LNCaP clone FGC (cell line): ENCODE measurements at regions not wholly inside any gene's neighbourhood (a gene's known extent, or its start where the extent isn't known, plus 50 kb on each side); places are given as distances from the start of the nearest gene placed in this dataset.

Experiments
- DNase-seq: peaks from one replicate; pipeline ENCODE4 v3.0.0-alpha.2; 2011; ENCODE audit warnings: low read depth
- H3K4me3 ChIP-seq: 2 replicates; pipeline ENCODE4 v1.5.1; 2011; ENCODE audit warnings: mild to moderate bottlenecking, low read depth, low read length, control low read depth
- CTCF ChIP-seq: IDR thresholded peaks from 2 replicates; pipeline ENCODE4 v1.5.1; 2012; ENCODE audit warnings: mild to moderate bottlenecking; ENCODE audit not compliant: control insufficient read depth, insufficient read depth; ENCODE audit errors: extremely low read depth

GRCh38 chr14:27056586-27056985 is 458.8 kb upstream of the NOVA1 start:
- DNase-seq, result no peak
- TF ChIP-seq CTCF, result no peak
- H3K4me3 ChIP-seq, result no peak overlapping the region

GRCh38 chr14:27061299-27061698 is 463.5 kb upstream of the NOVA1 start:
- H3K4me3 ChIP-seq, result no peak overlapping the region
- no peak for TF ChIP-seq CTCF
- no peak for DNase-seq

DNA sequence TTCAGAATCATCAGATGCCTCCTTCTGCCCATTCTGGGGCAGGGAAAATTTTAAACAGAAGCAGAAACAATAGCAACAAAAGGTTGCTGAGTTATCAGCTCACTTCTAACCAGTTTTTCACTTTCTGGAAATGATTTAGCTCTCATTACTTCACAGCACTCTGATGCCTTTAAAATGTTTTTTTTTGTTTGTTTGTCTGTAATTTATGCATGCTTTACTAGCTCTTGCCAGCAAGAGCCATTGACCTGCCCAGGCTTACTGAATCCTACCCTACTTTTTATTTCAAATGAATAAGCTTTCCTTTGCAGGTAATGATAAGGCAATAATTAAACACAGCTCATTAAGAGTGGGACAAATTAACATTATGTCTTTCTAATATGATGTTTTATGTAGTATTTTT is 466.1 kb upstream of the NOVA1 start:
- no peak for DNase-seq
- H3K4me3 ChIP-seq, result no peak overlapping the region
- TF ChIP-seq CTCF, result no peak

DNA sequence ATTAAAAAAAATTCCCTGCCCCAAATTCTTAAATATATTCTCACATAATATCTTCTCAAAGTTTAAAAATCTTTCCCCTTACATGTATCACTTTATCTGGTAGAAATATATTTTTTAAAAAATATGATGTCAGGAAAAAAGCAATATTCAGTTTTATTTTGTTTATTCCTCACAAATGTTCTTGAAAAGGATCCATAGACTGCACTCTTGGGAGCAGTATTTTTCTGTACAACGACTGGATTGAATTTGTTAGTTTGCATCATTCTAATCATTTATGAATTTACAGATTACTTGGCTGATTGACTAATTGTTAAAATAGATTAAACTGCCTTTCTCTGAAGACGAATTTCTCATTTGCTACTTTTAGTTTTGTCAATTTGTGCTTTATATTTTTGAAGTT is 468.1 kb upstream of the NOVA1 start:
- no peak for DNase-seq
- H3K4me3 ChIP-seq, result no peak overlapping the region
- no peak for TF ChIP-seq CTCF

DNA sequence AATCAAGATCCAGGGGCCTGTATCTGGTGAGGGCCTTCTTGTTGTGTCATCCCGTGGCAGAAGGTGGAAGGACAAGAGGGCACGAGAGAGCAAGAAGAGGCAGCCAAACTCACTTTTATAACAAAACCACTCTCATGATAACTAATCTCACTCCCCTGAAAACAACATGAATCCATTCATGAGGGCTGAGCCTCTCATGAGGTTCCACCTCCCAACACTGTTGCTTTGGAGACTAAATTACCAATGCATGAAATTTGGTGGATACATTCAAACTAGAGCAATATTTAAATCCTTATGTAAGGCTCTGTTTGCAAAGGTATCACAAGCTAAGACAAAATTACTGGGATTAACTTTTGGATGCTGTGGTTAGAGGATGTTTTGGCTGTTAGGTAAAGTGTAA is 470.1 kb upstream of the NOVA1 start:
- no peak for DNase-seq

DNA sequence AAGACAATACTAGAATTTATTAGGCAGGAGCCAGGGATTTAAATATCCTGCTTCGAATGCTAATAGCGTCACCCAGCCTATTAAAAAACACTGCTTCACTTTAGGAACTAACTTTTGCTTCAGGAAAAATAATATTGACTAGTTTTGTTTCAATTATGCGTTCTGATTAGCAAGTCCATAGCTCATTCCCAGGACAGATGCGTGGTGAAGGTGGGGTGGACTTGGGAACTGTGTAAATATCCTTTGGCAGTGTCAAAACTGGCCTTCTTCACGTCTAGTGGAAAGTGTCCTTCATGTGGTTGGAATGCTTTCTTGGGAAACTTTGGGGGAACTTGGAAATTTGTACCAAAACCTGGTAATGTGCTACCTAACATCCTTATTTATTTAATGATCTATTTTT is 474.8 kb upstream of the NOVA1 start:
- no peak for TF ChIP-seq CTCF
- H3K4me3 ChIP-seq, result no peak overlapping the region
- DNase-seq, result no peak

More for the DNA sequence above, 470.1 kb upstream of the NOVA1 start:
- no peak overlapping the region for H3K4me3 ChIP-seq
- no peak for TF ChIP-seq CTCF

GRCh38 chr14:27075503-27075902 is 477.7 kb upstream of the NOVA1 start:
- no peak for DNase-seq
- no peak for TF ChIP-seq CTCF
- H3K4me3 ChIP-seq, result no peak overlapping the region
